ENCODE measurements at regions not wholly inside any gene's neighbourhood (a gene's known extent, or its start where the extent isn't known, plus 50 kb on each side); places are given as distances from the start of the nearest gene placed in this dataset.

DNA sequence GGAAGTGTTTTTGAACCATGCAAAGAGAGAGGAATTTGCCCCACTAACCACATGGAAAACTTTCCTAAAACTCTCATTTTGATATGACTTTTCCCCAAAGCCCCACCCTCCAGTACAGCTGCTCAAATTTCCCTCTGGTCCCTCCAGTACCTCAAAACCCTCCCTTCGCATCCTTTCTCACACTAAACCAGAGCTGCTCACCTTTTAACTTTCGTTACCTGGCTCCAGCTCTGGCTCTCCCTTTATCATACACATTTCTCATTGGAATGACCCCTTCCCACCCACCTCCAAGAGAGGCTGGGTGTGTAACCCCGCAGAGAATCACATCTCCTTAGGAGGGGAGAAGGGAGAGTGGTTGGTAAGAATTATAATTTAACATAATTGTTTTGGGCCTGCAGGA is 86.8 kb upstream of the NDUFV2 start:
- Histone ChIP-seq H4K20me1 (ENCODE audit: insufficient read depth, low read length) (no peaks in the 10 kb centered on the region), H3K9me3 (ENCODE audit: low read length) (no peaks in the 10 kb centered on the region), H2AFZ (ENCODE audit: low read length) (peak overlapping the region; percentile 51; the same call in 1 of the 2 replicates), H3K36me3 (ENCODE audit: insufficient read depth, low read length) (no peaks in the 10 kb centered on the region), H3K79me2 (ENCODE audit: insufficient read depth, low read depth, low read length) (no peaks in the 10 kb centered on the region), H3K27ac (ENCODE audit: low read depth, low read length, poor library complexity, severe bottlenecking) (no peak overlapping the region), H3K4me1 (ENCODE audit: insufficient read depth, low read length, poor library complexity, severe bottlenecking) (peaks cover 18% of the 10 kb centered on the region), H3K4me2 (ENCODE audit: low read length) (no peak overlapping the region), H3K9me2 (ENCODE audit: insufficient read depth, low read length) (no peaks in the 10 kb centered on the region), H3K4me3 (ENCODE audit: low read depth, low read length, poor library complexity, severe bottlenecking) (no peak overlapping the region)
- no TSS peak for BruUV-seq (replicated peaks)
- TF ChIP-seq, protein P1, sequence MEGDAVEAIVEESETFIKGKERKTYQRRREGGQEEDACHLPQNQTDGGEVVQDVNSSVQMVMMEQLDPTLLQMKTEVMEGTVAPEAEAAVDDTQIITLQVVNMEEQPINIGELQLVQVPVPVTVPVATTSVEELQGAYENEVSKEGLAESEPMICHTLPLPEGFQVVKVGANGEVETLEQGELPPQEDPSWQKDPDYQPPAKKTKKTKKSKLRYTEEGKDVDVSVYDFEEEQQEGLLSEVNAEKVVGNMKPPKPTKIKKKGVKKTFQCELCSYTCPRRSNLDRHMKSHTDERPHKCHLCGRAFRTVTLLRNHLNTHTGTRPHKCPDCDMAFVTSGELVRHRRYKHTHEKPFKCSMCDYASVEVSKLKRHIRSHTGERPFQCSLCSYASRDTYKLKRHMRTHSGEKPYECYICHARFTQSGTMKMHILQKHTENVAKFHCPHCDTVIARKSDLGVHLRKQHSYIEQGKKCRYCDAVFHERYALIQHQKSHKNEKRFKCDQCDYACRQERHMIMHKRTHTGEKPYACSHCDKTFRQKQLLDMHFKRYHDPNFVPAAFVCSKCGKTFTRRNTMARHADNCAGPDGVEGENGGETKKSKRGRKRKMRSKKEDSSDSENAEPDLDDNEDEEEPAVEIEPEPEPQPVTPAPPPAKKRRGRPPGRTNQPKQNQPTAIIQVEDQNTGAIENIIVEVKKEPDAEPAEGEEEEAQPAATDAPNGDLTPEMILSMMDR (conservative IDR thresholded peaks at IDR 0.05; ENCODE audit: low read length) = no peak
- TF ChIP-seq EZH2phosphoT487 (IDR thresholded peaks at IDR 0.05; ENCODE audit: borderline replicate concordance, low read depth, low read length) = no peak
- ChIA-PET CTCF (ENCODE audit: unreplicated experiment) (no interaction called here), POLR2A (interaction anchor here (0.6 to 0.7 kb wide), 2 partner anchors 16 to 313 kb away, joined by 4 read pairs; no protein-coding TSS in a partner anchor)
- intact Hi-C loops (cut with micrococcal nuclease; ENCODE audit: unreplicated experiment) = no loop called here
- no peak for DNase-seq (ENCODE audit: low spot score)

- Histone ChIP-seq H3K4me3 (ENCODE audit: low read depth, low read length, poor library complexity, severe bottlenecking) (no peak overlapping the region), H2AFZ (ENCODE audit: low read length) (peak overlapping the region; percentile 70), H3K4me1 (ENCODE audit: insufficient read depth, low read length, poor library complexity, severe bottlenecking) (peaks cover 18% of the 10 kb centered on the region), H3K36me3 (ENCODE audit: insufficient read depth, low read length) (no peaks in the 10 kb centered on the region), H3K4me2 (ENCODE audit: low read length) (peak overlapping the region; percentile 46; the same call in 1 of the 2 replicates), H3K9me3 (ENCODE audit: low read length) (no peaks in the 10 kb centered on the region), H3K79me2 (ENCODE audit: insufficient read depth, low read depth, low read length) (no peaks in the 10 kb centered on the region), H3K9me2 (ENCODE audit: insufficient read depth, low read length) (no peaks in the 10 kb centered on the region), H4K20me1 (ENCODE audit: insufficient read depth, low read length) (no peaks in the 10 kb centered on the region), H3K27ac (ENCODE audit: low read depth, low read length, poor library complexity, severe bottlenecking) (no peak overlapping the region)
- no peak for TF ChIP-seq EZH2phosphoT487 (IDR thresholded peaks at IDR 0.05; ENCODE audit: borderline replicate concordance, low read depth, low read length)
- TF ChIP-seq, protein P1 (conservative IDR thresholded peaks at IDR 0.05; ENCODE audit: low read length) = no peak
- DNase-seq (ENCODE audit: low spot score) = no peak
- no TSS peak for BruUV-seq (replicated peaks)
- CTCF ChIA-PET (ENCODE audit: unreplicated experiment) = no interaction called here
- intact Hi-C loops (cut with micrococcal nuclease; ENCODE audit: unreplicated experiment) = no loop called here
- POLR2A ChIA-PET = interaction anchor here (0.5 to 0.7 kb wide), 3 partner anchors 12 to 346 kb away, joined by 3 to 5 read pairs (median 4); no protein-coding TSS in a partner anchor
Observed at GRCh38 chr18:9016633-9017166, 85.8 kb upstream of the NDUFV2 start.

DNA sequence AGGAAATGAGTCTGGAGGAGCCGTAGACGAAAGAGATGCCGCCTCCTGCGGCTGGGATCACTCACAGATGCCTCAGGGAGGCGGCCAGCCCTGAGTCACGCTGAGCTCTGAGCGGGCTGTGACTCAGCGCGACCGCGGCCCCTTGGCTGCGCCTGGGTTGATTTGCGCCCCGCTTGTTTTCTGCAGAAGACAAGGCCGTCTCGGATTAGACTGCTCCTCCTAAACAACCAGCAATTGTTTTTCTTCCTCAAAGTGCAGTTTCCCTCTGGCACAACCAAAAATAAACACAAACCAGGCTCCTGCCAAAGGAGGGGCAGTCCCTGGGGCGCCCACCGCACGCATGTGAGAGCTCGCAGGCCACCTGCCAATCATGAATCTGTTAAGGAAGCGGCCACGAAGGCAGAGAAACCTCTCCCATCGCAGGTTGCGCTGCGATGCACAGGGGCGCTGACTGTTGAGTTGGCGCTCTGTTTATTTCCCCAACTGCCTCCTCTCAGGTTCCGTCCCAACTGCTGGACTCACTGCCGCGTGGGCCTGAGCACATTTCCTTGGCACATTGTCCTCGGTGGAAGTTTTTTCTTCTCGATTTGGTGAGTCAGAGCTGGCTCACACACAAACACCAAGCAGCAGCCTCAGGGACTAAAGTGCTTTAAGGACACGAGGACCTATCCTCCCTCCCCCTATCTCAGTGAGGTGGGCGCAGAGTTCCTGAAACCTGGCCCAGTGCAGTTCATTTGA is 85.2 kb upstream of the NDUFV2 start:
- peak overlapping the region; percentile 70 for H2AFZ ChIP-seq (ENCODE audit: low read length)
- H3K4me1 ChIP-seq (ENCODE audit: insufficient read depth, low read length, poor library complexity, severe bottlenecking) = peaks cover 18% of the 10 kb centered on the region
- BruUV-seq (replicated peaks) = no TSS peak
- H3K79me2 ChIP-seq (ENCODE audit: insufficient read depth, low read depth, low read length) = no peaks in the 10 kb centered on the region
- no peaks in the 10 kb centered on the region for H3K9me2 ChIP-seq (ENCODE audit: insufficient read depth, low read length)
- no peaks in the 10 kb centered on the region for H3K36me3 ChIP-seq (ENCODE audit: insufficient read depth, low read length)
- no peaks in the 10 kb centered on the region for H3K9me3 ChIP-seq (ENCODE audit: low read length)
- TF ChIP-seq EZH2phosphoT487 (IDR thresholded peaks at IDR 0.05; ENCODE audit: borderline replicate concordance, low read depth, low read length) = no peak
- ChIA-PET CTCF (ENCODE audit: unreplicated experiment) (interaction anchor here (0.8 kb wide), 1 partner anchor 13 kb away, joined by 3 read pairs; no protein-coding TSS in a partner anchor), POLR2A (interaction anchor here (0.7 to 1.5 kb wide), 3 partner anchors 8 to 222 kb away, joined by 3 read pairs; no protein-coding TSS in a partner anchor)
- H3K4me3 ChIP-seq (ENCODE audit: low read depth, low read length, poor library complexity, severe bottlenecking) = no peak overlapping the region
- peak overlapping the region; percentile 46; the same call in 1 of the 2 replicates for H3K4me2 ChIP-seq (ENCODE audit: low read length)
- no peaks in the 10 kb centered on the region for H4K20me1 ChIP-seq (ENCODE audit: insufficient read depth, low read length)
- intact Hi-C loops (cut with micrococcal nuclease; ENCODE audit: unreplicated experiment) = no loop called here
- DNase-seq (ENCODE audit: low spot score) = peak; percentile 41
- no peak overlapping the region for H3K27ac ChIP-seq (ENCODE audit: low read depth, low read length, poor library complexity, severe bottlenecking)

Measured in OCI-LY7 (cell line).